Thyroid gland (tissue), 4 donors: ENCODE measurements at regions not wholly inside any gene's neighbourhood (a gene's known extent, or its start where the extent isn't known, plus 50 kb on each side); places are given as distances from the start of the nearest gene placed in this dataset.

ENCODE experiments used
- DNase-seq, 2 donors: peaks; one replicate each; pipeline ENCODE4 v3.0.0-alpha.2; 2019
- H3K27ac ChIP-seq, 3 donors: fragments of 200-600 bp; sonication (generic); 1 replicate in 2 of 3; 2 replicates in 1 of 3; pipeline ENCODE4 v1.5.1; 2016 to 2019; ENCODE audit warnings: mild to moderate bottlenecking in 1 of 3, moderate library complexity in 1 of 3
- H3K27me3 ChIP-seq: fragments of 200-600 bp; sonication (generic); one replicate; pipeline ENCODE4 v1.5.1; 2019
- H3K36me3 ChIP-seq, 2 donors: fragments of 200-600 bp; sonication (generic); one replicate each; pipeline ENCODE4 v1.5.1; 2016 to 2019
- H3K4me1 ChIP-seq, 2 donors: fragments of 200-600 bp; sonication (generic); one replicate each; pipeline ENCODE4 v1.5.1; 2017 to 2019
- H3K4me3 ChIP-seq, 3 donors: fragments of 200-600 bp; sonication (generic); replicated peaks in 1 of 3; 1 replicate in 2 of 3; 2 replicates in 1 of 3; pipeline ENCODE4 v1.5.1; 2016; ENCODE audit warnings: mild to moderate bottlenecking in 1 of 3
- H3K9me3 ChIP-seq: fragments of 200-600 bp; sonication (generic); one replicate; pipeline ENCODE4 v1.5.1; 2017
- CTCF ChIP-seq, 6 experiments: fragments of 200-600 bp in 3 of 6; fragments of 450-650 bp in 3 of 6; sonication (generic) in 3 of 6; IDR thresholded peaks; one replicate each; pipeline ENCODE4 v1.5.1; 2016 to 2019; ENCODE audit warnings: antibody characterized with exemption in 6 of 6, mild to moderate bottlenecking in 2 of 6, inconsistent platforms in 1 of 6, moderate library complexity in 1 of 6
- POLR2A ChIP-seq, 2 donors: fragments of 450-650 bp; IDR thresholded peaks; one replicate each; pipeline ENCODE4 v1.6.1; 2017; ENCODE audit warnings: antibody characterized with exemption in 2 of 2, mild to moderate bottlenecking in 2 of 2, moderate library complexity in 1 of 2
- WGBS, 2 donors: methylation state at CpG; one replicate each; pipeline ENCODE4 v1.1.5; 2017; 5-methylcytosine and 5-hydroxymethylcytosine counted together
- intact Hi-C: fragments of 100-400 bp; cut with DNase I; formaldehyde crosslinking; loops from one replicate; pipeline ENCODE4 v1.15.1; 2023

- 84 to 85% methylated on average over 11 to 13 of the region's 14 CpGs for whole genome bisulfite sequencing, 2 donors
- H3K4me3 ChIP-seq, result no peak overlapping the region
- no peak overlapping the region for H3K27ac ChIP-seq
- no peak for DNase-seq
- no peaks in the 10 kb centered on the region for H3K27me3 ChIP-seq
- intact Hi-C loops, result no loop called here
- H3K9me3 ChIP-seq, result no peaks in the 10 kb centered on the region
- no peaks in the 10 kb centered on the region for H3K4me1 ChIP-seq
- H3K36me3 ChIP-seq, result no peaks in the 10 kb centered on the region
- no peak for TF ChIP-seq POLR2A (IDR thresholded peaks at IDR 0.05)
- no peak for TF ChIP-seq CTCF (IDR thresholded peaks at IDR 0.05)
These were observed 1687.5 kb downstream of the TP53TG3F start for GRCh38 chr16:35146723-35147458.

GRCh38 chr16:35147556-35148504 is 1688.4 kb downstream of the TP53TG3F start:
- H3K4me3 ChIP-seq, result no peak overlapping the region
- intact Hi-C loops, result no loop called here
- no peaks in the 10 kb centered on the region for H3K4me1 ChIP-seq
- no peaks in the 10 kb centered on the region for H3K9me3 ChIP-seq
- H3K27ac ChIP-seq, result no peak overlapping the region
- DNase-seq, result no peak
- H3K27me3 ChIP-seq, result no peaks in the 10 kb centered on the region
- H3K36me3 ChIP-seq, result no peaks in the 10 kb centered on the region
- WGBS, 2 donors, result 57 to 58% methylated on average over 8 to 9 of the region's 10 CpGs
- TF ChIP-seq CTCF (IDR thresholded peaks at IDR 0.05) (no peak), POLR2A (IDR thresholded peaks at IDR 0.05) (no peak)

- no peaks in the 10 kb centered on the region for H3K36me3 ChIP-seq
- no peaks in the 10 kb centered on the region for H3K4me1 ChIP-seq
- intact Hi-C loops, result no loop called here
- WGBS, 2 donors, result 58 to 69% methylated on average over 2 of the region's 3 CpGs
- no peaks in the 10 kb centered on the region for H3K9me3 ChIP-seq
- DNase-seq, result no peak
- no peaks in the 10 kb centered on the region for H3K27me3 ChIP-seq
- TF ChIP-seq CTCF (IDR thresholded peaks at IDR 0.05), result no peak
- no peak for TF ChIP-seq POLR2A (IDR thresholded peaks at IDR 0.05)
- no peak overlapping the region for H3K27ac ChIP-seq
- H3K4me3 ChIP-seq, result no peak overlapping the region
These were observed 1689.3 kb downstream of the TP53TG3F start for GRCh38 chr16:35148748-35149147.

GRCh38 chr16:35149550-35149949 is 1690.1 kb downstream of the TP53TG3F start:
- no peaks in the 10 kb centered on the region for H3K9me3 ChIP-seq
- no peak overlapping the region for H3K27ac ChIP-seq
- WGBS, 2 donors, result 25 to 35% methylated on average over 1 to 2 of the region's 3 CpGs
- H3K27me3 ChIP-seq, result no peaks in the 10 kb centered on the region
- H3K36me3 ChIP-seq, result no peaks in the 10 kb centered on the region
- no peaks in the 10 kb centered on the region for H3K4me1 ChIP-seq
- TF ChIP-seq CTCF (IDR thresholded peaks at IDR 0.05), result no peak
- no peak for TF ChIP-seq POLR2A (IDR thresholded peaks at IDR 0.05)
- no peak overlapping the region for H3K4me3 ChIP-seq
- no peak for DNase-seq
- intact Hi-C loops, result no loop called here
